Esophagus mucosa (tissue), 1 donor: ENCODE measurements at regions not wholly inside any gene's neighbourhood (a gene's known extent, or its start where the extent isn't known, plus 50 kb on each side); places are given as distances from the start of the nearest gene placed in this dataset.
"Not testable (repeated sequence)": the region's sequence is repeated elsewhere in the genome, so short reads cannot be mapped to it uniquely, and the experiment has no call there.

Experiments
- ATAC-seq: fragments of 200-7000 bp; cut with Tn5 transposase; one replicate; pipeline ENCODE4 v1.9.1; 2020
- donor health status: DM: yes; HTN: yes; CAD: no.

GRCh38 chr3:115254492-115255196 lies 107.6 kb upstream of the ZBTB20 start:
- no peak for ATAC-seq

- no peak for ATAC-seq
Observed at GRCh38 chr3:115255197-115255585, 108.1 kb upstream of the ZBTB20 start.

GRCh38 chr3:115270849-115271248 lies 123.8 kb upstream of the ZBTB20 start:
- no peak for ATAC-seq

- no peak for ATAC-seq
Observed at GRCh38 chr3:115272036-115272824, 125.1 kb upstream of the ZBTB20 start.

GRCh38 chr3:115275896-115276295 lies 128.8 kb upstream of the ZBTB20 start:
- no peak for ATAC-seq

GRCh38 chr3:115279939-115280338 lies 132.9 kb upstream of the ZBTB20 start:
- ATAC-seq: no peak

- no peak for ATAC-seq
Observed at GRCh38 chr3:115280506-115280905, 133.4 kb upstream of the ZBTB20 start.

- no peak for ATAC-seq
Observed at GRCh38 chr3:115281697-115282675, 134.9 kb upstream of the ZBTB20 start.

- no peak for ATAC-seq
Observed at GRCh38 chr3:115284980-115285379, 137.9 kb upstream of the ZBTB20 start.

- no peak for ATAC-seq
Observed at GRCh38 chr3:115286529-115287197, 139.6 kb upstream of the ZBTB20 start.

- ATAC-seq: no peak
Observed at GRCh38 chr3:115287198-115287597, 140.1 kb upstream of the ZBTB20 start.

GRCh38 chr3:115292131-115292530 lies 145.0 kb upstream of the ZBTB20 start:
- ATAC-seq: no peak

GRCh38 chr3:115292677-115293165 lies 145.6 kb upstream of the ZBTB20 start:
- no peak for ATAC-seq

GRCh38 chr3:115293321-115293720 lies 146.2 kb upstream of the ZBTB20 start:
- no peak for ATAC-seq

- peak; percentile 41 for ATAC-seq
Observed at GRCh38 chr3:115301364-115301860, 154.3 kb upstream of the ZBTB20 start.

- not testable (repeated sequence) for ATAC-seq
Observed at GRCh38 chr3:115317953-115318352, 170.9 kb upstream of the ZBTB20 start.

- no peak for ATAC-seq
Observed at GRCh38 chr3:115321400-115321805, 174.3 kb upstream of the ZBTB20 start.

- ATAC-seq: no peak
Observed at GRCh38 chr3:115322901-115323300, 175.8 kb upstream of the ZBTB20 start.

GRCh38 chr3:115323380-115323779 lies 176.3 kb upstream of the ZBTB20 start:
- no peak for ATAC-seq

GRCh38 chr3:115324056-115324455 lies 177.0 kb upstream of the ZBTB20 start:
- no peak for ATAC-seq

GRCh38 chr3:115325539-115325938 lies 178.5 kb upstream of the ZBTB20 start:
- peak; percentile 48 for ATAC-seq

GRCh38 chr3:115330430-115330829 lies 183.3 kb upstream of the ZBTB20 start:
- ATAC-seq: no peak
